PFSK-1 (cell line): ENCODE measurements at regions not wholly inside any gene's neighbourhood (a gene's known extent, or its start where the extent isn't known, plus 50 kb on each side); places are given as distances from the start of the nearest gene placed in this dataset.

Source experiments
- POLR2AphosphoS5 ChIP-seq: IDR thresholded peaks from 2 replicates; pipeline ENCODE4 v1.6.1; 2012; ENCODE audit warnings: low read depth, mild to moderate bottlenecking, control low read depth, low read length, moderate library complexity
- TAF1 ChIP-seq: IDR thresholded peaks from 2 replicates; pipeline ENCODE4 v1.6.1; 2012; ENCODE audit warnings: low read length, control low read depth, borderline replicate concordance; ENCODE audit not compliant: insufficient read depth

GRCh38 chr11:69376155-69377028 lies 82.4 kb downstream of the MYEOV start:
- TF ChIP-seq TAF1, result no peak
- no peak for TF ChIP-seq POLR2AphosphoS5
